H1 (cell line): ENCODE measurements at regions not wholly inside any gene's neighbourhood (a gene's known extent, or its start where the extent isn't known, plus 50 kb on each side); places are given as distances from the start of the nearest gene placed in this dataset.

Experiments used
- CTCF ChIA-PET: fragments of 300-600 bp; sonication (Branson Sonifier 250); formaldehyde crosslinking; loops from one replicate; lab custom pipeline; 2021; ENCODE audit not compliant: partially characterized antibody; lab: Charles Lee
- POLR2A ChIA-PET: fragments of 300-600 bp; sonication (Branson Sonifier 250); formaldehyde crosslinking; loops from one replicate; lab custom pipeline; 2021; ENCODE audit warnings: inconsistent platforms; ENCODE audit not compliant: partially characterized antibody; lab: Charles Lee
- DNase-seq, 2 experiments: peaks; one replicate each; pipeline versions ENCODE4 v3.0.0 to v3.0.0-alpha.2; 2010 to 2022; ENCODE audit warnings: low spot score in 2 of 2, low read depth in 1 of 2, mixed read lengths in 1 of 2
- FAIRE-seq: peaks from 2 replicates; lab custom pipeline; 2011; peaks lifted over from hg19 to GRCh38; lab: Jason Lieb, UNC
- H2AFZ ChIP-seq: 2 replicates; pipeline ENCODE4 v1.8.1; 2012; ENCODE audit warnings: low read length, inconsistent platforms
- H2AK5ac ChIP-seq: 2 replicates; pipeline ENCODE4 v1.6.1; 2013; ENCODE audit warnings: low read depth, low read length
- H2BK120ac ChIP-seq: replicated peaks from 2 replicates; pipeline ENCODE3; 2013; ENCODE audit warnings: low read depth, low read length, inconsistent platforms
- H2BK12ac ChIP-seq: 2 replicates; pipeline ENCODE4 v1.6.1; 2013; ENCODE audit warnings: low read depth, low read length
- H2BK15ac ChIP-seq: 2 replicates; pipeline ENCODE4 v1.6.1; 2013; ENCODE audit warnings: low read length
- H2BK20ac ChIP-seq: 2 replicates; pipeline ENCODE4 v1.6.1; 2013; ENCODE audit warnings: low read length
- H2BK5ac ChIP-seq: 2 replicates; pipeline ENCODE4 v1.6.1; 2013; ENCODE audit warnings: low read depth, low read length
- H3K14ac ChIP-seq: 2 replicates; pipeline ENCODE4 v1.6.1; 2013; ENCODE audit warnings: inconsistent platforms; ENCODE audit not compliant: insufficient read length
- H3K18ac ChIP-seq: 2 replicates; pipeline ENCODE4 v1.6.1; 2013; ENCODE audit warnings: low read length; ENCODE audit errors: extremely low read depth
- H3K23ac ChIP-seq: 2 replicates; pipeline ENCODE4 v1.6.1; 2013; ENCODE audit warnings: inconsistent platforms; ENCODE audit not compliant: insufficient read length
- H3K23me2 ChIP-seq: 2 replicates; pipeline ENCODE4 v1.6.1; 2013; ENCODE audit warnings: low read depth, low read length
- H3K27ac ChIP-seq: 2 replicates; pipeline ENCODE4 v1.6.1; 2011; ENCODE audit warnings: low read depth, low read length, inconsistent platforms
- H3K27me3 ChIP-seq, 4 experiments: replicated peaks in 1 of 4; 1 replicate in 1 of 4; 2 replicates in 3 of 4; pipeline versions ENCODE4 v1.6.1 to v1.8.1; 2011 to 2013; ENCODE audit warnings: low read length in 3 of 4, mild to moderate bottlenecking in 3 of 4, inconsistent platforms in 2 of 4, mixed read lengths in 2 of 4, moderate library complexity in 1 of 4; ENCODE audit not compliant: control insufficient read depth in 3 of 4, insufficient read depth in 3 of 4; ENCODE audit errors: extremely low read depth in 1 of 4
- H3K36me3 ChIP-seq, 4 experiments: 2 replicates each; pipeline versions ENCODE4 v1.6.1 to v1.8.1; 2011 to 2013; ENCODE audit warnings: mild to moderate bottlenecking in 4 of 4, low read length in 3 of 4, moderate library complexity in 2 of 4, control low read depth in 1 of 4, inconsistent platforms in 1 of 4; ENCODE audit not compliant: insufficient read depth in 4 of 4, control insufficient read depth in 2 of 4
- H3K4ac ChIP-seq: replicated peaks from 2 replicates; pipeline ENCODE3; 2013; ENCODE audit warnings: low read length, low read depth, mixed read lengths, inconsistent platforms; ENCODE audit not compliant: insufficient read length
- H3K4me1 ChIP-seq, 4 experiments: replicated peaks in 1 of 4; 1 replicate in 1 of 4; 2 replicates in 3 of 4; pipeline versions ENCODE4 v1.6.1 to v1.8.1; 2011 to 2013; ENCODE audit warnings: low read length in 3 of 4, inconsistent platforms in 2 of 4, mixed read lengths in 1 of 4; ENCODE audit not compliant: insufficient read depth in 4 of 4, control insufficient read depth in 3 of 4
- H3K4me2 ChIP-seq, 2 experiments: 2 replicates each; pipeline versions ENCODE4 v1.6.1 to v1.8.1; 2011 to 2013; ENCODE audit warnings: low read depth in 2 of 2, low read length in 2 of 2, control low read depth in 1 of 2, inconsistent platforms in 1 of 2, mild to moderate bottlenecking in 1 of 2; ENCODE audit not compliant: insufficient read depth in 1 of 2
- H3K4me3 ChIP-seq, 4 experiments: fragments of 200-600, 300-600 bp in 1 of 4; sonication (generic), shearing (Covaris generic), sonication (Bioruptor Twin) in 1 of 4; 2 replicates each; pipeline versions ENCODE4 v1.5.1 to v1.8.1; 2011 to 2016; ENCODE audit warnings: low read length in 4 of 4, low read depth in 3 of 4, control low read depth in 2 of 4, inconsistent platforms in 2 of 4, mild to moderate bottlenecking in 2 of 4, mixed read lengths in 1 of 4, moderate library complexity in 1 of 4; ENCODE audit not compliant: insufficient read depth in 2 of 4; ENCODE audit errors: extremely low read depth in 1 of 4
- H3K56ac ChIP-seq: replicated peaks from 2 replicates; pipeline ENCODE3; 2013; ENCODE audit warnings: low read depth, mild to moderate bottlenecking, mixed read lengths, low read length, inconsistent platforms; ENCODE audit not compliant: insufficient read length
- H3K79me1 ChIP-seq: 2 replicates; pipeline ENCODE4 v1.6.1; 2013; ENCODE audit warnings: low read depth, low read length, control low read depth
- H3K79me2 ChIP-seq, 2 experiments: 2 replicates each; pipeline versions ENCODE4 v1.6.1 to v1.8.1; 2012 to 2013; ENCODE audit warnings: low read length in 2 of 2, mild to moderate bottlenecking in 2 of 2, inconsistent platforms in 1 of 2; ENCODE audit not compliant: insufficient read depth in 2 of 2, control insufficient read depth in 1 of 2
- H3K9ac ChIP-seq, 4 experiments: replicated peaks in 1 of 4; 1 replicate in 1 of 4; 2 replicates in 3 of 4; pipeline versions ENCODE4 v1.6.1 to v1.8.1; 2011 to 2013; ENCODE audit warnings: low read depth in 3 of 4, low read length in 3 of 4, control low read depth in 2 of 4, mild to moderate bottlenecking in 2 of 4, moderate library complexity in 2 of 4, inconsistent platforms in 1 of 4; ENCODE audit errors: extremely low read depth in 1 of 4
- H3K9me3 ChIP-seq, 2 experiments: 2 replicates each; pipeline versions ENCODE4 v1.6.1 to v1.8.1; 2012 to 2013; ENCODE audit warnings: mild to moderate bottlenecking in 2 of 2, moderate library complexity in 2 of 2, control low read depth in 1 of 2, inconsistent platforms in 1 of 2, low read depth in 1 of 2, low read length in 1 of 2, mixed read lengths in 1 of 2; ENCODE audit not compliant: insufficient read depth in 2 of 2
- H4K20me1 ChIP-seq, 2 experiments: replicated peaks in 1 of 2; 2 replicates each; pipeline versions ENCODE3 to v1.8.1; 2011 to 2013; ENCODE audit warnings: inconsistent platforms in 2 of 2, low read length in 2 of 2, mild to moderate bottlenecking in 1 of 2; ENCODE audit not compliant: insufficient read depth in 2 of 2, control insufficient read depth in 1 of 2
- H4K5ac ChIP-seq: 2 replicates; pipeline ENCODE4 v1.6.1; 2013; ENCODE audit warnings: low read length, low read depth, mixed read lengths, inconsistent platforms; ENCODE audit not compliant: insufficient read length
- H4K8ac ChIP-seq: 2 replicates; pipeline ENCODE4 v1.8.0; 2013; ENCODE audit warnings: mild to moderate bottlenecking, moderate library complexity, low read length, inconsistent platforms; ENCODE audit not compliant: insufficient read depth; ENCODE audit errors: extremely low read depth
- H4K91ac ChIP-seq: replicated peaks from 2 replicates; pipeline ENCODE3; 2013; ENCODE audit warnings: low read length, mixed read lengths, inconsistent platforms; ENCODE audit not compliant: insufficient read length
- BACH1 ChIP-seq: IDR thresholded peaks from 2 replicates; pipeline ENCODE4 v1.6.1; 2012; ENCODE audit warnings: low read length, improper control_type of control experiment
- BRCA1 ChIP-seq: IDR thresholded peaks from 2 replicates; pipeline ENCODE4 v1.6.1; 2012; ENCODE audit warnings: low read depth, low read length, improper control_type of control experiment
- CHD2 ChIP-seq: IDR thresholded peaks from 2 replicates; pipeline ENCODE4 v1.6.1; 2012; ENCODE audit warnings: low read length, improper control_type of control experiment
- CTCF ChIP-seq, 3 experiments: IDR thresholded peaks; 1 replicate in 2 of 3; 2 replicates in 1 of 3; pipeline versions ENCODE4 v1.5.1 to v1.6.1; 2011; ENCODE audit warnings: low read length in 3 of 3, mild to moderate bottlenecking in 3 of 3, inconsistent platforms in 2 of 3, low read depth in 1 of 3, moderate library complexity in 1 of 3; ENCODE audit not compliant: insufficient read depth in 1 of 3; ENCODE audit errors: control extremely low read depth in 1 of 3
- E2F6 ChIP-seq: IDR thresholded peaks from 2 replicates; pipeline ENCODE4 v1.6.1; 2012; ENCODE audit warnings: inconsistent platforms
- JUND ChIP-seq: IDR thresholded peaks from 2 replicates; pipeline ENCODE4 v1.6.1; 2011; ENCODE audit warnings: mild to moderate bottlenecking, improper control_type of control experiment, low read length
- RBBP5 ChIP-seq: IDR thresholded peaks from 2 replicates; pipeline ENCODE4 v1.7.1; 2012; ENCODE audit warnings: low read depth, mild to moderate bottlenecking, inconsistent platforms, low read length, moderate library complexity, borderline replicate concordance
- RNF2 ChIP-seq: fragments of 200-900, 300-1000 bp; sonication (generic); IDR thresholded peaks from 2 replicates; pipeline ENCODE4 v1.7.1; 2016; ENCODE audit warnings: borderline replicate concordance, low read depth, mild to moderate bottlenecking, antibody characterized with exemption, low read length; ENCODE audit not compliant: poor library complexity, severe bottlenecking; ENCODE audit errors: missing control alignments
- RXRA ChIP-seq: IDR thresholded peaks from 2 replicates; pipeline ENCODE4 v1.6.1; 2011; ENCODE audit warnings: low read depth, mild to moderate bottlenecking, low read length, moderate library complexity; ENCODE audit not compliant: insufficient read depth
- SAP30 ChIP-seq: fragments of 300-600 bp; sonication (generic); IDR thresholded peaks from 2 replicates; pipeline ENCODE4 v1.7.1; 2012; ENCODE audit warnings: low read length, moderate library complexity, mild to moderate bottlenecking, inconsistent platforms; ENCODE audit not compliant: insufficient read depth, insufficient replicate concordance
- TEAD4 ChIP-seq: IDR thresholded peaks from 2 replicates; pipeline ENCODE4 v1.6.1; 2012; ENCODE audit warnings: low read depth, low read length, inconsistent platforms, mixed read lengths
- WGBS, 2 experiments: shearing (Covaris generic) in 1 of 2; methylation state at CpG; one replicate each; pipeline versions ENCODE4 v1.1.6 to v1.1.7; 2013 to 2015; ENCODE audit warnings: low lambda C conversion rate in 2 of 2, mixed read lengths in 2 of 2, inconsistent platforms in 1 of 2, low coverage in 1 of 2, missing lambda C conversion rate in 1 of 2; ENCODE audit not compliant: insufficient replicate concordance in 2 of 2, insufficient coverage in 1 of 2, insufficient read length in 1 of 2; ENCODE audit errors: extremely low coverage in 1 of 2, missing lambda C conversion rate in 1 of 2; 5-methylcytosine and 5-hydroxymethylcytosine counted together

DNA sequence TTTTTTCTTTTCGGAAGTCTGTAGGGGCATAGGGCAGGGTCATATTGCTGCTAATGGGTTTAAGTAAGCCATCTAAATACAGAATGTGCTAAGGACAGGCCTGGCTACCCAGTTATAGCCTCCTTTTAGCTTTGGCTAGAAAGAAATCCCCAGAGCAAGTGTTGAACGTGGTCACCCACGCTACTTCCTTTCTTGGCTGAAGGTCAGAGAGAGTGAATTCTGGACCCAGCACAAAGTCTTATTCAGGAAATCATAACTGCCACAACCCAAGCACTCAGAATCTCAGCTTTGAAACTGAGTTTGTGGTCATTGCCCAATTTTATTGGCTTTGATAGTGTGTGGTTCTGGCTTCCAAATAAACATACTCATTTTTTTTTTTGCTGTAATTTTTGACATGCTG, 542.1 kb upstream of the ATP2B1 start:
- H3K27me3 ChIP-seq, result no peaks in the 10 kb centered on the region
- ChIA-PET CTCF (interaction anchor here (0.6 kb wide), 1 partner anchor 423 kb away, joined by 5 read pairs; no protein-coding TSS in a partner anchor), POLR2A (no interaction called here)
- no peak overlapping the region for H2BK20ac ChIP-seq
- no peak overlapping the region for H3K9ac ChIP-seq
- WGBS, 2 experiments, result 97% methylated on average over 3 of the region's 3 CpGs; no CpG with 5 or more reads in 1 of the 2 experiments
- H4K8ac ChIP-seq, result no peak overlapping the region
- H3K4me1 ChIP-seq, result peaks cover 0 to 3% (median 0%) of the 10 kb centered on the region in 4 experiments; a peak in 1 of 7 replicates
- H3K4me3 ChIP-seq, result no peak overlapping the region
- no peak overlapping the region for H3K23ac ChIP-seq
- no peak overlapping the region for H2BK120ac ChIP-seq
- no peak overlapping the region for H3K4ac ChIP-seq
- no peaks in the 10 kb centered on the region for H3K9me3 ChIP-seq
- H2BK5ac ChIP-seq, result no peak overlapping the region
- H3K56ac ChIP-seq, result no peak overlapping the region
- H2AK5ac ChIP-seq, result no peak overlapping the region
- no peak overlapping the region for H3K18ac ChIP-seq
- H3K14ac ChIP-seq, result no peak overlapping the region
- H4K5ac ChIP-seq, result no peak overlapping the region
- H3K4me2 ChIP-seq, result no peak overlapping the region
- no peak overlapping the region for H4K91ac ChIP-seq
- H3K27ac ChIP-seq, result no peak overlapping the region
- no peak overlapping the region for H2BK15ac ChIP-seq
- H3K79me1 ChIP-seq, result no peaks in the 10 kb centered on the region
- H2AFZ ChIP-seq, result peak overlapping the region; percentile 9; the same call in 1 of the 2 replicates
- no peaks in the 10 kb centered on the region for H3K23me2 ChIP-seq
- H4K20me1 ChIP-seq, result no peaks in the 10 kb centered on the region
- no peaks in the 10 kb centered on the region for H3K79me2 ChIP-seq
- no peak overlapping the region for H2BK12ac ChIP-seq
- no peak for FAIRE-seq
- H3K36me3 ChIP-seq, result no peaks in the 10 kb centered on the region
- DNase-seq, result no peak
- TF ChIP-seq RXRA (no peak), CHD2 (no peak), BRCA1 (no peak), JUND (no peak), TEAD4 (no peak), CTCF (IDR thresholded peaks at IDR 0.05; ENCODE audit: control extremely low read depth in 1 of 3, insufficient read depth in 1 of 3, low read depth in 1 of 3, low read length in 3 of 3) (no peak), SAP30 (no peak), BACH1 (no peak), RNF2 (no peak), RBBP5 (no peak), E2F6 (no peak)
